OCI-LY1 (cell line): ENCODE measurements at regions not wholly inside any gene's neighbourhood (a gene's known extent, or its start where the extent isn't known, plus 50 kb on each side); places are given as distances from the start of the nearest gene placed in this dataset.

Experiments
- H2AFZ ChIP-seq: fragments of 200-600 bp; sonication (generic), shearing (Covaris generic); 2 replicates; pipeline ENCODE4 v1.6.0; 2014; ENCODE audit warnings: antibody characterized with exemption, mild to moderate bottlenecking, low read length
- H3F3A ChIP-seq: fragments of 200-600 bp; sonication (generic), shearing (Covaris generic); 2 replicates; pipeline ENCODE4 v1.6.0; 2014; ENCODE audit warnings: mild to moderate bottlenecking, antibody characterized with exemption, low read length, moderate library complexity; ENCODE audit not compliant: insufficient read depth
- H3K27ac ChIP-seq: fragments of 200-600 bp; sonication (generic); 2 replicates; pipeline ENCODE4 v1.5.1; 2014; ENCODE audit warnings: low read length, mixed run types, mild to moderate bottlenecking, low read depth; ENCODE audit not compliant: poor library complexity, severe bottlenecking
- H3K27me3 ChIP-seq: fragments of 200-600 bp; sonication (generic); 2 replicates; pipeline ENCODE4 v1.6.0; 2014; ENCODE audit warnings: antibody characterized with exemption, mild to moderate bottlenecking, low read length, moderate library complexity; ENCODE audit not compliant: insufficient read depth
- H3K36me3 ChIP-seq: fragments of 200-600 bp; sonication (generic); 2 replicates; pipeline ENCODE4 v1.6.1; 2014; ENCODE audit warnings: mild to moderate bottlenecking, antibody characterized with exemption, low read length, moderate library complexity, mixed read lengths; ENCODE audit not compliant: insufficient read depth
- H3K4me1 ChIP-seq: fragments of 200-600 bp; sonication (generic); 2 replicates; pipeline ENCODE4 v1.5.1; 2014; ENCODE audit warnings: mild to moderate bottlenecking, low read length, moderate library complexity; ENCODE audit not compliant: insufficient read depth, severe bottlenecking
- H3K4me2 ChIP-seq: fragments of 200-600 bp; sonication (generic), shearing (Covaris generic); 2 replicates; pipeline ENCODE4 v1.6.1; 2014; ENCODE audit warnings: low read length
- H3K4me3 ChIP-seq: fragments of 200-600 bp; sonication (generic); 2 replicates; pipeline ENCODE4 v1.5.1; 2014; ENCODE audit warnings: low read length, low read depth, mild to moderate bottlenecking, mixed read lengths; ENCODE audit not compliant: poor library complexity, severe bottlenecking
- H3K79me2 ChIP-seq: fragments of 200-600 bp; shearing (Covaris generic); 2 replicates; pipeline ENCODE4 v1.6.1; 2016; ENCODE audit warnings: mixed run types, low read length, mixed read lengths; ENCODE audit not compliant: insufficient read depth
- H3K9ac ChIP-seq: fragments of 200-600 bp; sonication (generic), shearing (Covaris generic); 2 replicates; pipeline ENCODE4 v1.6.1; 2014; ENCODE audit warnings: mild to moderate bottlenecking, low read length, mixed read lengths
- H3K9me2 ChIP-seq: fragments of 200-600 bp; sonication (generic), shearing (Covaris generic); 2 replicates; pipeline ENCODE4 v1.6.1; 2014; ENCODE audit warnings: low read depth, mild to moderate bottlenecking, low read length, mixed read lengths
- H3K9me3 ChIP-seq: fragments of 200-600 bp; shearing (Covaris generic); 2 replicates; pipeline ENCODE4 v1.6.1; 2014; ENCODE audit warnings: low read length, mixed read lengths
- H4K20me1 ChIP-seq: fragments of 200-600 bp; sonication (generic), shearing (Covaris generic); 2 replicates; pipeline ENCODE4 v1.6.0; 2016; ENCODE audit warnings: mild to moderate bottlenecking, low read length; ENCODE audit not compliant: insufficient read depth
- EZH2 ChIP-seq: fragments of 200-600 bp; sonication (generic), shearing (Covaris generic); IDR thresholded peaks from 2 replicates; pipeline ENCODE4 v1.8.0; 2017; ENCODE audit warnings: borderline replicate concordance, mixed run types, mild to moderate bottlenecking, antibody characterized with exemption, low read length, moderate library complexity, mixed read lengths
- TF ChIP-seq, protein P1 (sequence below): fragments of 200-600 bp; sonication (generic), shearing (Covaris generic); IDR thresholded peaks from 2 replicates; pipeline ENCODE4 v1.5.1; 2017; ENCODE audit warnings: mild to moderate bottlenecking, antibody characterized with exemption, low read length, moderate library complexity, mixed read lengths

- Histone ChIP-seq H3K9me3 (no peaks in the 10 kb centered on the region), H3K27ac (no peak overlapping the region), H2AFZ (no peak overlapping the region), H3K27me3 (no peaks in the 10 kb centered on the region), H3K4me1 (no peaks in the 10 kb centered on the region), H3K9me2 (no peaks in the 10 kb centered on the region), H3K79me2 (no peaks in the 10 kb centered on the region), H3F3A (no peaks in the 10 kb centered on the region), H4K20me1 (no peaks in the 10 kb centered on the region), H3K36me3 (no peaks in the 10 kb centered on the region), H3K9ac (no peak overlapping the region), H3K4me2 (no peak overlapping the region), H3K4me3 (no peak overlapping the region)
- TF ChIP-seq, protein P1, sequence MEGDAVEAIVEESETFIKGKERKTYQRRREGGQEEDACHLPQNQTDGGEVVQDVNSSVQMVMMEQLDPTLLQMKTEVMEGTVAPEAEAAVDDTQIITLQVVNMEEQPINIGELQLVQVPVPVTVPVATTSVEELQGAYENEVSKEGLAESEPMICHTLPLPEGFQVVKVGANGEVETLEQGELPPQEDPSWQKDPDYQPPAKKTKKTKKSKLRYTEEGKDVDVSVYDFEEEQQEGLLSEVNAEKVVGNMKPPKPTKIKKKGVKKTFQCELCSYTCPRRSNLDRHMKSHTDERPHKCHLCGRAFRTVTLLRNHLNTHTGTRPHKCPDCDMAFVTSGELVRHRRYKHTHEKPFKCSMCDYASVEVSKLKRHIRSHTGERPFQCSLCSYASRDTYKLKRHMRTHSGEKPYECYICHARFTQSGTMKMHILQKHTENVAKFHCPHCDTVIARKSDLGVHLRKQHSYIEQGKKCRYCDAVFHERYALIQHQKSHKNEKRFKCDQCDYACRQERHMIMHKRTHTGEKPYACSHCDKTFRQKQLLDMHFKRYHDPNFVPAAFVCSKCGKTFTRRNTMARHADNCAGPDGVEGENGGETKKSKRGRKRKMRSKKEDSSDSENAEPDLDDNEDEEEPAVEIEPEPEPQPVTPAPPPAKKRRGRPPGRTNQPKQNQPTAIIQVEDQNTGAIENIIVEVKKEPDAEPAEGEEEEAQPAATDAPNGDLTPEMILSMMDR: no peak
- no peak for TF ChIP-seq EZH2
Observed at GRCh38 chr10:105356626-105357025, 715.5 kb downstream of the SORCS3 start.

GRCh38 chr10:105354010-105354409 is 712.9 kb downstream of the SORCS3 start:
- Histone ChIP-seq H3K27me3 (no peaks in the 10 kb centered on the region), H3K27ac (no peak overlapping the region), H4K20me1 (no peaks in the 10 kb centered on the region), H3K79me2 (no peaks in the 10 kb centered on the region), H2AFZ (no peak overlapping the region), H3K4me3 (no peak overlapping the region), H3K36me3 (no peaks in the 10 kb centered on the region), H3K4me2 (no peak overlapping the region), H3K4me1 (no peaks in the 10 kb centered on the region), H3K9me3 (no peaks in the 10 kb centered on the region), H3K9me2 (no peaks in the 10 kb centered on the region), H3K9ac (no peak overlapping the region), H3F3A (no peaks in the 10 kb centered on the region)
- no peak for TF ChIP-seq EZH2
- TF ChIP-seq, protein P1: no peak

DNA sequence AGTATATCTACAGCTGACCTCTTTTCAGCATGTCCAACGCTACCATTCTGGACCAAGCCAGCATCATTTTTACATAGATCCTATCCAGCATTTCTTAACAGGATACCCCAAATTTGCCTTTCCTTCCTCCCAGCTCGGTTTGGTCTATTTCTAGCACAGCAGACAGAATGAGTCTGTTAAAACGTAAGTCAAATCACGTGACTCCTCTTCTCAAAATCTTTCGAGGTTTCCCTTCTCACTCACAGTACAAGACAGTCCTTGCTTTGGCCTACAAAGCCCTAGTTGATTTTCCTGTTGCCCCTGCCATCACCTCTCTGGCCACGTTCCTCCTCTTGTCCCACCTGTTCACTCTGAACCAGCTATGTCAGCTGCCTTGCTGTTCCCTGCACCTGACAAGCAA is 711.7 kb downstream of the SORCS3 start:
- Histone ChIP-seq H3K79me2 (no peaks in the 10 kb centered on the region), H3K36me3 (no peaks in the 10 kb centered on the region), H4K20me1 (no peaks in the 10 kb centered on the region), H3K4me2 (no peak overlapping the region), H3K9ac (no peak overlapping the region), H2AFZ (no peak overlapping the region), H3K9me2 (no peaks in the 10 kb centered on the region), H3K9me3 (no peaks in the 10 kb centered on the region), H3K4me1 (no peaks in the 10 kb centered on the region), H3F3A (no peaks in the 10 kb centered on the region), H3K27ac (no peak overlapping the region), H3K27me3 (no peaks in the 10 kb centered on the region), H3K4me3 (no peak overlapping the region)
- TF ChIP-seq EZH2: no peak
- TF ChIP-seq, protein P1: no peak
